GM12873 (cell line): ENCODE measurements at regions not wholly inside any gene's neighbourhood (a gene's known extent, or its start where the extent isn't known, plus 50 kb on each side); places are given as distances from the start of the nearest gene placed in this dataset.

ENCODE experiments used
- CTCF ChIP-seq: IDR thresholded peaks from 2 replicates; pipeline ENCODE4 v1.5.1; 2012; ENCODE audit warnings: low read depth, mild to moderate bottlenecking, moderate library complexity, low read length, control low read depth; ENCODE audit not compliant: insufficient read depth; ENCODE audit errors: missing control alignments

GRCh38 chr1:87977145-87977544 lies 648.5 kb downstream of the LMO4 start:
- TF ChIP-seq CTCF = no peak

- no peak for TF ChIP-seq CTCF
These were observed 650.4 kb downstream of the LMO4 start for GRCh38 chr1:87979079-87979478.

- no peak for TF ChIP-seq CTCF
These were observed 651.8 kb downstream of the LMO4 start for GRCh38 chr1:87980494-87980893.

- no peak for TF ChIP-seq CTCF
These were observed 652.7 kb downstream of the LMO4 start for GRCh38 chr1:87981386-87981785.

- TF ChIP-seq CTCF = no peak
These were observed 653.1 kb downstream of the LMO4 start for GRCh38 chr1:87981810-87982209.

GRCh38 chr1:87983841-87984240 lies 655.2 kb downstream of the LMO4 start:
- no peak for TF ChIP-seq CTCF

GRCh38 chr1:87985071-87985470 lies 656.4 kb downstream of the LMO4 start:
- TF ChIP-seq CTCF = no peak
